ENCODE measurements at regions not wholly inside any gene's neighbourhood (a gene's known extent, or its start where the extent isn't known, plus 50 kb on each side); places are given as distances from the start of the nearest gene placed in this dataset.

GRCh38 chrX:95152810-95153209 is 1478.8 kb downstream of the FAM133A start:
- intact Hi-C loops (cut with DNase I), result no loop called here
- H3K27ac ChIP-seq (replicated peaks in 1 of 4), result no peak overlapping the region
- no peaks in the 10 kb centered on the region for H3K9me3 ChIP-seq
- DNase-seq (ENCODE audit: extremely low spot score), result no peak
- H3K27me3 ChIP-seq, result no peaks in the 10 kb centered on the region
- WGBS, result 87% methylated on average over 4 of the region's 4 CpGs
- H3K4me3 ChIP-seq, result no peak overlapping the region
- TF ChIP-seq POLR2A (IDR thresholded peaks at IDR 0.05; ENCODE audit: low read depth), result no peak
- no peak for TF ChIP-seq POLR2AphosphoS5 (IDR thresholded peaks at IDR 0.05)
- no peak for TF ChIP-seq EP300 (IDR thresholded peaks at IDR 0.05)
- no peaks in the 10 kb centered on the region for H3K4me1 ChIP-seq
- H3K36me3 ChIP-seq, result no peaks in the 10 kb centered on the region

GRCh38 chrX:95156566-95156965 is 1482.6 kb downstream of the FAM133A start:
- Histone ChIP-seq H3K9me3 (no peaks in the 10 kb centered on the region), H3K27me3 (no peaks in the 10 kb centered on the region), H3K4me3 (no peak overlapping the region), H3K36me3 (no peaks in the 10 kb centered on the region), H3K4me1 (no peaks in the 10 kb centered on the region), H3K27ac (replicated peaks in 1 of 4) (no peak overlapping the region)
- TF ChIP-seq POLR2A (IDR thresholded peaks at IDR 0.05; ENCODE audit: low read depth) (no peak), POLR2AphosphoS5 (IDR thresholded peaks at IDR 0.05) (no peak), EP300 (IDR thresholded peaks at IDR 0.05) (no peak), CTCF (IDR thresholded peaks at IDR 0.05) (no peak)
- DNase-seq (ENCODE audit: extremely low spot score), result no peak
- intact Hi-C loops (cut with DNase I), result no loop called here

Small RNA genes in the stretch of these regions (small RNA-seq; reads per million reads assigned to genes)
- gene MIR548M, result 0 reads per million in 3 donors

Data from esophagus muscularis mucosa (tissue), 4 donors.